MCF 10A (cell line): ENCODE measurements at regions not wholly inside any gene's neighbourhood (a gene's known extent, or its start where the extent isn't known, plus 50 kb on each side); places are given as distances from the start of the nearest gene placed in this dataset.
A peak's percentile ranks its signal among the peaks of the same experiment; 100 is the strongest.

Experiments
- BruUV-seq: library from RNA; stranded (reverse); fragments of 400-500 nt; replicated peaks from 2 replicates; lab custom pipeline; 2021; lab: Mats Ljungman, UMichigan
- CTCF ChIA-PET: fragments of 300-600 bp; sonication (Branson Sonifier 250); formaldehyde crosslinking; extraction: SDS; loops from one replicate; lab custom pipeline; 2021; ENCODE audit warnings: antibody characterized with exemption, inconsistent platforms; lab: Yijun Ruan, JAX
- POLR2A ChIA-PET: fragments of 300-600, 350-650 bp; sonication (Branson Sonifier 250); formaldehyde crosslinking; extraction: SDS; loops from one replicate; lab custom pipeline; 2020; ENCODE audit warnings: antibody characterized with exemption, inconsistent platforms; lab: Yijun Ruan, JAX
- DNase-seq: peaks from one replicate; pipeline ENCODE4 v3.0.0-alpha.2; 2018; ENCODE audit not compliant: unreplicated experiment
- H3K27ac Mint-ChIP-seq: one replicate; pipeline ENCODE4 v1.8.0; 2022; ENCODE audit warnings: mild to moderate bottlenecking, low read depth, mixed read lengths; ENCODE audit not compliant: unreplicated experiment
- H3K27me3 Mint-ChIP-seq: one replicate; pipeline ENCODE4 v1.8.0; 2022; ENCODE audit warnings: mixed read lengths; ENCODE audit not compliant: insufficient read depth, unreplicated experiment
- H3K36me3 Mint-ChIP-seq: one replicate; pipeline ENCODE4 v1.8.0; 2022; ENCODE audit warnings: mild to moderate bottlenecking, moderate library complexity, mixed read lengths; ENCODE audit not compliant: insufficient read depth, unreplicated experiment
- H3K4me1 Mint-ChIP-seq: one replicate; pipeline ENCODE4 v1.8.0; 2022; ENCODE audit warnings: mixed read lengths; ENCODE audit not compliant: insufficient read depth, unreplicated experiment
- H3K4me3 Mint-ChIP-seq: one replicate; pipeline ENCODE4 v1.8.0; 2022; ENCODE audit warnings: mild to moderate bottlenecking, moderate library complexity, mixed read lengths; ENCODE audit not compliant: unreplicated experiment
- H3K9me3 Mint-ChIP-seq: one replicate; pipeline ENCODE4 v1.8.0; 2022; ENCODE audit warnings: mixed read lengths; ENCODE audit not compliant: unreplicated experiment
- CTCF ChIP-seq: fragments of 200-600 bp; IDR thresholded peaks from one replicate; pipeline ENCODE4 v1.8.0; 2022; ENCODE audit warnings: antibody characterized with exemption, mild to moderate bottlenecking; ENCODE audit not compliant: unreplicated experiment
- intact Hi-C: fragments of 100-400 bp; cut with micrococcal nuclease; formaldehyde crosslinking; loops from 2 replicates; pipeline ENCODE4 v1.14.1; 2022

- ChIA-PET POLR2A (interaction anchor here (0.6 kb wide), 1 partner anchor 422 kb away, joined by 3 read pairs; no protein-coding TSS in a partner anchor), CTCF (interaction anchor here (0.5 kb wide), 1 partner anchor 111 kb away, joined by 3 read pairs; no protein-coding TSS in a partner anchor)
- no peaks in the 10 kb centered on the region for H3K27me3 Mint-ChIP-seq
- H3K9me3 Mint-ChIP-seq = no peaks in the 10 kb centered on the region
- intact Hi-C loops = no loop called here
- no TSS peak for BruUV-seq
- H3K4me3 Mint-ChIP-seq = no peak overlapping the region
- no peak overlapping the region for H3K27ac Mint-ChIP-seq
- no peaks in the 10 kb centered on the region for H3K36me3 Mint-ChIP-seq
- no peak for DNase-seq
- TF ChIP-seq CTCF = no peak
- peaks cover 15% of the 10 kb centered on the region for H3K4me1 Mint-ChIP-seq
Measured at GRCh38 chr7:12769444-12769843, 82.0 kb downstream of the ARL4A start.

GRCh38 chr7:12770227-12770975 lies 83.0 kb downstream of the ARL4A start:
- H3K27me3 Mint-ChIP-seq = no peaks in the 10 kb centered on the region
- peaks cover 15% of the 10 kb centered on the region for H3K4me1 Mint-ChIP-seq
- no TSS peak for BruUV-seq
- CTCF ChIA-PET = interaction anchor here (0.6 to 0.7 kb wide), 3 partner anchors 14 to 26 kb away, joined by 3 read pairs; no protein-coding TSS in a partner anchor
- H3K9me3 Mint-ChIP-seq = no peaks in the 10 kb centered on the region
- H3K4me3 Mint-ChIP-seq = no peak overlapping the region
- POLR2A ChIA-PET = no interaction called here
- no peak overlapping the region for H3K27ac Mint-ChIP-seq
- TF ChIP-seq CTCF = no peak
- no peaks in the 10 kb centered on the region for H3K36me3 Mint-ChIP-seq
- intact Hi-C loops = no loop called here
- peak; percentile 24 for DNase-seq

- H3K4me1 Mint-ChIP-seq = peaks cover 15% of the 10 kb centered on the region
- H3K27me3 Mint-ChIP-seq = no peaks in the 10 kb centered on the region
- DNase-seq = no peak
- H3K9me3 Mint-ChIP-seq = no peaks in the 10 kb centered on the region
- BruUV-seq = no TSS peak
- no peak for TF ChIP-seq CTCF
- POLR2A ChIA-PET = interaction anchor here (0.6 kb wide), 1 partner anchor 384 kb away, joined by 3 read pairs; no protein-coding TSS in a partner anchor
- CTCF ChIA-PET = interaction anchor here (0.6 kb wide), 1 partner anchor 15 kb away, joined by 3 read pairs; no protein-coding TSS in a partner anchor
- no peak overlapping the region for H3K27ac Mint-ChIP-seq
- H3K36me3 Mint-ChIP-seq = no peaks in the 10 kb centered on the region
- H3K4me3 Mint-ChIP-seq = no peak overlapping the region
- intact Hi-C loops = no loop called here
Measured at GRCh38 chr7:12771378-12771877, 84.0 kb downstream of the ARL4A start.

GRCh38 chr7:12772768-12773167 lies 85.3 kb downstream of the ARL4A start:
- Mint-ChIP-seq H3K27me3 (no peaks in the 10 kb centered on the region), H3K36me3 (no peaks in the 10 kb centered on the region), H3K9me3 (no peaks in the 10 kb centered on the region), H3K4me3 (no peak overlapping the region), H3K27ac (no peak overlapping the region), H3K4me1 (peaks cover 15% of the 10 kb centered on the region)
- ChIA-PET CTCF (no interaction called here), POLR2A (interaction anchor here (1.1 kb wide), 1 partner anchor 85 kb away, joined by 4 read pairs; the partner anchor contains the start of gene ARL4A)
- intact Hi-C loops = no loop called here
- DNase-seq = no peak
- no peak for TF ChIP-seq CTCF
- no TSS peak for BruUV-seq
